ENCODE measurements at regions not wholly inside any gene's neighbourhood (a gene's known extent, or its start where the extent isn't known, plus 50 kb on each side); places are given as distances from the start of the nearest gene placed in this dataset.

GRCh38 chr2:195388028-195388427 is 269.0 kb upstream of the SLC39A10 start:
- no peak for TF ChIP-seq CTCF (IDR thresholded peaks at IDR 0.05; ENCODE audit: low read length)
- no peak for TF ChIP-seq EZH2 (optimal IDR thresholded peaks at IDR 0.05; ENCODE audit: low read depth, low read length)
